ENCODE measurements at regions not wholly inside any gene's neighbourhood (a gene's known extent, or its start where the extent isn't known, plus 50 kb on each side); places are given as distances from the start of the nearest gene placed in this dataset.

DNA sequence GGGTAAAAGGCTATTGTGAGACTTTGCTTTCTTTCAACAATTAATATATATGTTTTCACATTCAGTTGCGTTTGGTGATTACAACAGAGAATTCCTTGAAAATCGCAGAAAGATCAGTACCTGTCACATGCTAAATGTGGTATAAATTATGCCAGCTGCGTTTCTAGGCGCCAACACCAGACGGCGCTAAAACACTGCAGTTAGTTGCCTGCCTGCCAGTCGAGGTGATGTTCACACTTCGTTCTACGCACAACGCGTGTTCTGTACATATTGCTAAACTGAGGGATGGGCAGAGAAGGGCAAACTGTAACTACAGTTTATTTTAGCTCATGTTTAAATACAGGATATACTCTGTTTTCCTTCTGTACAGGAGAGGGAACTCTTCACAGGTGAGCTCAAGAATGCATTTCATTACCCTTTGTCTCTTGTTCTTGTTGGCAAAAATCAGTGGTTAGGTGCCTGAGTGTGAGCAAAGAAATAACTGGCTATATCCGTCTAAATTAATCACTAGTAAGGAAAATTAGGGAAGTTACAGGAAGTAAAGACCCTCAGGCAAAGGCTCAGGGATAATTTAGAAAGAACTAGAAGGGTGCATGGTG lies 100.1 kb upstream of the RGS17 start:
- TF ChIP-seq, protein P1, sequence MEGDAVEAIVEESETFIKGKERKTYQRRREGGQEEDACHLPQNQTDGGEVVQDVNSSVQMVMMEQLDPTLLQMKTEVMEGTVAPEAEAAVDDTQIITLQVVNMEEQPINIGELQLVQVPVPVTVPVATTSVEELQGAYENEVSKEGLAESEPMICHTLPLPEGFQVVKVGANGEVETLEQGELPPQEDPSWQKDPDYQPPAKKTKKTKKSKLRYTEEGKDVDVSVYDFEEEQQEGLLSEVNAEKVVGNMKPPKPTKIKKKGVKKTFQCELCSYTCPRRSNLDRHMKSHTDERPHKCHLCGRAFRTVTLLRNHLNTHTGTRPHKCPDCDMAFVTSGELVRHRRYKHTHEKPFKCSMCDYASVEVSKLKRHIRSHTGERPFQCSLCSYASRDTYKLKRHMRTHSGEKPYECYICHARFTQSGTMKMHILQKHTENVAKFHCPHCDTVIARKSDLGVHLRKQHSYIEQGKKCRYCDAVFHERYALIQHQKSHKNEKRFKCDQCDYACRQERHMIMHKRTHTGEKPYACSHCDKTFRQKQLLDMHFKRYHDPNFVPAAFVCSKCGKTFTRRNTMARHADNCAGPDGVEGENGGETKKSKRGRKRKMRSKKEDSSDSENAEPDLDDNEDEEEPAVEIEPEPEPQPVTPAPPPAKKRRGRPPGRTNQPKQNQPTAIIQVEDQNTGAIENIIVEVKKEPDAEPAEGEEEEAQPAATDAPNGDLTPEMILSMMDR (IDR thresholded peaks at IDR 0.05; ENCODE audit: insufficient read depth, low read depth, low read length) = peak; percentile 99
- no peak for TF ChIP-seq EZH2 (IDR thresholded peaks at IDR 0.05; ENCODE audit: insufficient read depth, low read length)
